WERI-Rb-1 (cell line): ENCODE measurements at regions not wholly inside any gene's neighbourhood (a gene's known extent, or its start where the extent isn't known, plus 50 kb on each side); places are given as distances from the start of the nearest gene placed in this dataset.

ENCODE experiments used
- DNase-seq: peaks from one replicate; pipeline ENCODE4 v3.0.0-alpha.2; 2020
- H3K27ac ChIP-seq: fragments of 250-450 bp; sonication (Bioruptor Pico); 2 replicates; pipeline ENCODE4 v1.5.1; 2020; ENCODE audit warnings: mild to moderate bottlenecking, moderate library complexity
- H3K27me3 ChIP-seq: fragments of 250-450 bp; sonication (Bioruptor Pico); 2 replicates; pipeline ENCODE4 v1.5.1; 2021; ENCODE audit warnings: mild to moderate bottlenecking, low read depth, moderate library complexity; ENCODE audit not compliant: insufficient read depth, severe bottlenecking
- H3K36me3 ChIP-seq: fragments of 250-450 bp; sonication (Bioruptor Pico); 2 replicates; pipeline ENCODE4 v1.5.1; 2020; ENCODE audit warnings: mild to moderate bottlenecking, moderate library complexity
- H3K4me3 ChIP-seq: 2 replicates; pipeline ENCODE4 v1.5.1; 2011; ENCODE audit warnings: low read depth, mild to moderate bottlenecking, control low read depth, low read length
- H3K9me3 ChIP-seq: fragments of 250-450 bp; sonication (Bioruptor Pico); 2 replicates; pipeline ENCODE4 v1.5.1; 2021; ENCODE audit warnings: mild to moderate bottlenecking, moderate library complexity; ENCODE audit not compliant: severe bottlenecking
- CTCF ChIP-seq: IDR thresholded peaks from 2 replicates; pipeline ENCODE4 v1.5.1; 2011; ENCODE audit warnings: low read depth, mild to moderate bottlenecking, control low read depth, inconsistent platforms, low read length

- TF ChIP-seq CTCF, result no peak
- no peak for DNase-seq
- no peak overlapping the region for H3K4me3 ChIP-seq
- no peaks in the 10 kb centered on the region for H3K27me3 ChIP-seq
- no peaks in the 10 kb centered on the region for H3K9me3 ChIP-seq
- H3K36me3 ChIP-seq, result no peaks in the 10 kb centered on the region
- no peak overlapping the region for H3K27ac ChIP-seq
Measured at GRCh38 chr13:76226941-76227340, 590.8 kb downstream of the LMO7 start.

- no peak for TF ChIP-seq CTCF
- no peak overlapping the region for H3K27ac ChIP-seq
- H3K27me3 ChIP-seq, result no peaks in the 10 kb centered on the region
- no peak overlapping the region for H3K4me3 ChIP-seq
- no peaks in the 10 kb centered on the region for H3K36me3 ChIP-seq
- no peak for DNase-seq
- H3K9me3 ChIP-seq, result no peaks in the 10 kb centered on the region
Measured at GRCh38 chr13:76225815-76226489, 589.8 kb downstream of the LMO7 start.

GRCh38 chr13:76223999-76224398 is 587.9 kb downstream of the LMO7 start:
- H3K4me3 ChIP-seq, result no peak overlapping the region
- no peak for DNase-seq
- no peaks in the 10 kb centered on the region for H3K9me3 ChIP-seq
- no peak overlapping the region for H3K27ac ChIP-seq
- no peaks in the 10 kb centered on the region for H3K27me3 ChIP-seq
- no peaks in the 10 kb centered on the region for H3K36me3 ChIP-seq
- TF ChIP-seq CTCF, result no peak

- Histone ChIP-seq H3K27me3 (no peaks in the 10 kb centered on the region), H3K27ac (no peak overlapping the region), H3K36me3 (no peaks in the 10 kb centered on the region), H3K9me3 (no peaks in the 10 kb centered on the region), H3K4me3 (no peak overlapping the region)
- DNase-seq, result no peak
- 0 out of 2 replicates have a peak, but pooled peaks have one; percentile 4 for TF ChIP-seq CTCF
Measured at GRCh38 chr13:76223565-76223964, 587.4 kb downstream of the LMO7 start.

GRCh38 chr13:76222511-76222910 is 586.4 kb downstream of the LMO7 start:
- TF ChIP-seq CTCF, result no peak
- Histone ChIP-seq H3K9me3 (no peaks in the 10 kb centered on the region), H3K4me3 (no peak overlapping the region), H3K27me3 (no peaks in the 10 kb centered on the region), H3K36me3 (no peaks in the 10 kb centered on the region), H3K27ac (no peak overlapping the region)
- DNase-seq, result no peak

- no peak for TF ChIP-seq CTCF
- DNase-seq, result no peak
- Histone ChIP-seq H3K36me3 (no peaks in the 10 kb centered on the region), H3K27me3 (no peaks in the 10 kb centered on the region), H3K4me3 (no peak overlapping the region), H3K9me3 (no peaks in the 10 kb centered on the region), H3K27ac (no peak overlapping the region)
Measured at GRCh38 chr13:76216729-76217128, 580.6 kb downstream of the LMO7 start.
